IMR-90 (cell line): ENCODE measurements at regions not wholly inside any gene's neighbourhood (a gene's known extent, or its start where the extent isn't known, plus 50 kb on each side); places are given as distances from the start of the nearest gene placed in this dataset.

ENCODE experiments used
- CEBPB ChIP-seq: IDR thresholded peaks from 2 replicates; pipeline ENCODE4 v1.6.1; 2012; ENCODE audit warnings: low read depth, low read length, improper control_type of control experiment
- MAFK ChIP-seq: IDR thresholded peaks from 2 replicates; pipeline ENCODE4 v1.6.1; 2012; ENCODE audit warnings: low read depth, low read length, improper control_type of control experiment
- POLR2A ChIP-seq: IDR thresholded peaks from 2 replicates; pipeline ENCODE4 v1.6.1; 2012; ENCODE audit warnings: mild to moderate bottlenecking, low read depth, low read length
- RAD21 ChIP-seq: IDR thresholded peaks from 2 replicates; pipeline ENCODE4 v1.6.1; 2012; ENCODE audit warnings: low read length, improper control_type of control experiment
- RCOR1 ChIP-seq: IDR thresholded peaks from 2 replicates; pipeline ENCODE4 v1.6.1; 2012; ENCODE audit warnings: mild to moderate bottlenecking, low read length, improper control_type of control experiment; ENCODE audit not compliant: insufficient replicate concordance
- RFX5 ChIP-seq: IDR thresholded peaks from 2 replicates; pipeline ENCODE4 v1.8.0; 2012; ENCODE audit warnings: low read depth, mild to moderate bottlenecking, low read length, moderate library complexity
- SMC3 ChIP-seq: fragments of 150-350 bp; IDR thresholded peaks from 2 replicates; pipeline ENCODE4 v1.6.1; 2016; ENCODE audit warnings: low read depth, mild to moderate bottlenecking, antibody characterized with exemption, low read length, moderate library complexity
- TF ChIP-seq, protein P1 (sequence below): conservative IDR thresholded peaks from 2 replicates; pipeline ENCODE4 v1.5.1; 2012; ENCODE audit warnings: mild to moderate bottlenecking, low read depth, low read length, improper control_type of control experiment

DNA sequence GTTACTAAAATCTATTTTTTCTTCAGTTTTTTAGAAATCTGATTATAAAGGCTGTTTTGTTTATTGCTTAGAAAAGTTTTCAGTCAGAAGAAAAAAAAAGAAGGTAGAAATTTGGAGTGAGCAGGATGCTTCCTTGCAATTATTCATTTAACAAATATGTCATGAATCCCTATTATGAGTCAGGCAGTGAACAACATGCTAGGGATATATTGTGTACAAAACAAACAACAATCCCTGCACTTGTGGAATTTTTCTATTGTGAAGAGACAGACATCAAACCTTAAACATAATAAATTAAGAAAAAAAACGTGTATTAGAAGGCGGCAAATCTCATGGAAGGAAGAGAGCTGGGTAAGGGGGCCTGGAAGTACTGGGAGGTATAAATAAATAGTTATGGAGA lies 664.1 kb upstream of the CAMK1G start:
- TF ChIP-seq, protein P1, sequence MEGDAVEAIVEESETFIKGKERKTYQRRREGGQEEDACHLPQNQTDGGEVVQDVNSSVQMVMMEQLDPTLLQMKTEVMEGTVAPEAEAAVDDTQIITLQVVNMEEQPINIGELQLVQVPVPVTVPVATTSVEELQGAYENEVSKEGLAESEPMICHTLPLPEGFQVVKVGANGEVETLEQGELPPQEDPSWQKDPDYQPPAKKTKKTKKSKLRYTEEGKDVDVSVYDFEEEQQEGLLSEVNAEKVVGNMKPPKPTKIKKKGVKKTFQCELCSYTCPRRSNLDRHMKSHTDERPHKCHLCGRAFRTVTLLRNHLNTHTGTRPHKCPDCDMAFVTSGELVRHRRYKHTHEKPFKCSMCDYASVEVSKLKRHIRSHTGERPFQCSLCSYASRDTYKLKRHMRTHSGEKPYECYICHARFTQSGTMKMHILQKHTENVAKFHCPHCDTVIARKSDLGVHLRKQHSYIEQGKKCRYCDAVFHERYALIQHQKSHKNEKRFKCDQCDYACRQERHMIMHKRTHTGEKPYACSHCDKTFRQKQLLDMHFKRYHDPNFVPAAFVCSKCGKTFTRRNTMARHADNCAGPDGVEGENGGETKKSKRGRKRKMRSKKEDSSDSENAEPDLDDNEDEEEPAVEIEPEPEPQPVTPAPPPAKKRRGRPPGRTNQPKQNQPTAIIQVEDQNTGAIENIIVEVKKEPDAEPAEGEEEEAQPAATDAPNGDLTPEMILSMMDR, result no peak
- no peak for TF ChIP-seq POLR2A
- no peak for TF ChIP-seq RCOR1
- no peak for TF ChIP-seq RFX5
- no peak for TF ChIP-seq RAD21
- TF ChIP-seq MAFK, result no peak
- TF ChIP-seq SMC3, result no peak
- no peak for TF ChIP-seq CEBPB
